K562 (cell line): ENCODE measurements at regions not wholly inside any gene's neighbourhood (a gene's known extent, or its start where the extent isn't known, plus 50 kb on each side); places are given as distances from the start of the nearest gene placed in this dataset.

ENCODE experiments used
- ATAC-seq: fragments of 200-7000 bp; cut with Tn5 transposase; 3 replicates; pipeline ENCODE4 v1.9.1; 2020; ENCODE audit warnings: moderate library complexity
- BruUV-seq: library from RNA; stranded (reverse); fragments of 400-500 nt; replicated peaks from 2 replicates; lab custom pipeline; 2021; lab: Mats Ljungman, UMichigan
- CTCF ChIA-PET: fragments of 300-600 bp; formaldehyde crosslinking; extraction: SDS; loops from one replicate; lab custom pipeline; 2021; ENCODE audit warnings: low intra/inter-chr PET ratio; lab: Yijun Ruan, JAX
- POLR2A ChIA-PET: fragments of 300-600, 350-650 bp; sonication (Branson Sonifier 250); formaldehyde crosslinking; extraction: SDS; loops from one replicate; lab custom pipeline; 2021; ENCODE audit warnings: antibody characterized with exemption, inconsistent platforms; lab: Yijun Ruan, JAX
- DNase-seq, 4 experiments: peaks; one replicate each; pipeline versions ENCODE4 v3.0.0 to v3.0.0-alpha.2; 2011 to 2018; ENCODE audit warnings: low spot score in 3 of 4, mixed read lengths in 3 of 4; ENCODE audit errors: extremely low read depth in 1 of 4
- FAIRE-seq: peaks from 2 replicates; lab custom pipeline; 2011; peaks lifted over from hg19 to GRCh38; lab: Jason Lieb, UNC
- H2AFZ ChIP-seq: 2 replicates; pipeline ENCODE4 v1.6.0; 2011; ENCODE audit warnings: low read depth, low read length, control low read depth, inconsistent platforms
- H3K27ac ChIP-seq: fragments of 200-600 bp; 3 replicates; pipeline ENCODE4 v1.8.0; 2011; ENCODE audit warnings: low read depth, mild to moderate bottlenecking, control low read depth, inconsistent platforms, low read length, moderate library complexity, mixed read lengths; ENCODE audit errors: extremely low read depth
- H3K27me3 ChIP-seq, 2 experiments: fragments of 300-600 bp in 1 of 2; 2 replicates in 1 of 2; 3 replicates in 1 of 2; pipeline versions ENCODE4 v1.6.0 to v1.8.0; 2011; ENCODE audit warnings: inconsistent platforms in 2 of 2, low read length in 2 of 2, mild to moderate bottlenecking in 1 of 2, mixed read lengths in 1 of 2, moderate library complexity in 1 of 2; ENCODE audit not compliant: control insufficient read depth in 2 of 2, insufficient read depth in 2 of 2
- H3K36me3 ChIP-seq: fragments of 300-600 bp; 3 replicates; pipeline ENCODE4 v1.8.0; 2011; ENCODE audit warnings: mild to moderate bottlenecking, low read length, inconsistent platforms; ENCODE audit not compliant: control insufficient read depth, insufficient read depth
- H3K4me1 ChIP-seq, 2 experiments: fragments of 200-600 bp in 1 of 2; replicated peaks in 1 of 2; 2 replicates in 1 of 2; 3 replicates in 1 of 2; pipeline versions ENCODE4 v1.5.1 to v1.8.0; 2011; ENCODE audit warnings: inconsistent platforms in 2 of 2, low read length in 2 of 2, mild to moderate bottlenecking in 1 of 2, mixed read lengths in 1 of 2, moderate library complexity in 1 of 2; ENCODE audit not compliant: control insufficient read depth in 2 of 2, insufficient read depth in 2 of 2
- H3K4me2 ChIP-seq: 2 replicates; pipeline ENCODE4 v1.6.1; 2011; ENCODE audit warnings: low read length, control low read depth, inconsistent platforms, mixed read lengths; ENCODE audit not compliant: insufficient read depth
- H3K4me3 ChIP-seq: fragments of 200-600 bp; sonication (generic), shearing (Covaris generic); 2 replicates; pipeline ENCODE4 v1.5.1; 2016; ENCODE audit warnings: control low read depth, inconsistent platforms
- H3K79me2 ChIP-seq: fragments of 200-600 bp; 3 replicates; pipeline ENCODE4 v1.8.0; 2011; ENCODE audit warnings: low read length, inconsistent platforms; ENCODE audit not compliant: control insufficient read depth, insufficient read depth
- H3K9ac ChIP-seq, 2 experiments: 2 replicates each; pipeline versions ENCODE4 v1.6.0 to v1.6.1; 2011; ENCODE audit warnings: low read depth in 2 of 2, low read length in 2 of 2, control low read depth in 1 of 2, inconsistent platforms in 1 of 2, mild to moderate bottlenecking in 1 of 2, mixed read lengths in 1 of 2; ENCODE audit not compliant: insufficient read depth in 1 of 2
- H3K9me1 ChIP-seq: one replicate; pipeline ENCODE4 v1.6.0; 2011; ENCODE audit warnings: inconsistent platforms, mild to moderate bottlenecking, low read length, moderate library complexity; ENCODE audit not compliant: control insufficient read depth, insufficient read depth
- H3K9me3 ChIP-seq: replicated peaks from 2 replicates; pipeline ENCODE4 v1.5.1; 2011; ENCODE audit warnings: low read depth, low read length, inconsistent platforms; ENCODE audit not compliant: control insufficient read depth, insufficient read depth
- H4K20me1 ChIP-seq: replicated peaks from 2 replicates; pipeline ENCODE4 v1.6.1; 2011; ENCODE audit warnings: low read length, inconsistent platforms, mixed read lengths; ENCODE audit not compliant: control insufficient read depth, insufficient read depth
- BRF1 ChIP-seq: IDR thresholded peaks from 3 replicates; pipeline ENCODE4 v1.6.1; 2011; ENCODE audit warnings: borderline replicate concordance, mild to moderate bottlenecking; ENCODE audit not compliant: insufficient read length; ENCODE audit errors: extremely low read depth
- CHD2 ChIP-seq: IDR thresholded peaks from 2 replicates; pipeline ENCODE4 v1.6.1; 2011; ENCODE audit warnings: low read depth, low read length
- COPS2 ChIP-seq: fragments of 450-650 bp; conservative IDR thresholded peaks from 2 replicates; pipeline ENCODE4 v1.6.1; 2016; ENCODE audit warnings: mild to moderate bottlenecking, moderate library complexity
- ESRRA ChIP-seq: fragments of 450-650 bp; IDR thresholded peaks from 2 replicates; pipeline ENCODE4 v1.6.1; 2014; ENCODE audit warnings: low read depth, mild to moderate bottlenecking, moderate library complexity, borderline replicate concordance
- FOXP1 ChIP-seq: sonication (generic); formaldehyde crosslinking; IDR thresholded peaks from 2 replicates; pipeline ENCODE4 v1.8.0; 2022; ENCODE audit warnings: mild to moderate bottlenecking, missing genetic modification reagents
- MXI1 ChIP-seq: IDR thresholded peaks from 2 replicates; pipeline ENCODE4 v1.6.1; 2011; ENCODE audit warnings: low read depth, mild to moderate bottlenecking, improper control_type of control experiment, low read length
- NFIC ChIP-seq: fragments of 450-650 bp; IDR thresholded peaks from 2 replicates; pipeline ENCODE4 v1.6.1; 2017; ENCODE audit warnings: mild to moderate bottlenecking, inconsistent platforms
- RBM22 ChIP-seq: fragments of 200-400 bp; formaldehyde crosslinking; IDR thresholded peaks from 2 replicates; pipeline ENCODE4 v1.6.1; 2018; ENCODE audit warnings: low read length, low read depth; ENCODE audit not compliant: poor library complexity, severe bottlenecking
- TGIF2 ChIP-seq: sonication (generic); formaldehyde crosslinking; IDR thresholded peaks from 2 replicates; pipeline ENCODE4 v1.8.1; 2022; ENCODE audit warnings: mild to moderate bottlenecking, missing genetic modification reagents, moderate library complexity
- ZNF175 ChIP-seq: fragments of 200-800 bp; sonication (Bioruptor generic); IDR thresholded peaks from 2 replicates; pipeline ENCODE4 v1.6.1; 2016; ENCODE audit warnings: low read depth, mild to moderate bottlenecking, missing genetic modification characterization, missing compliant biosample characterization
- WGBS: fragments of 100-300 bp; shearing (Covaris generic); methylation state at CpG from one replicate; pipeline ENCODE4 v1.1.6; 2016; ENCODE audit warnings: low coverage, mixed read lengths; ENCODE audit not compliant: insufficient coverage; ENCODE audit errors: missing lambda C conversion rate; 5-methylcytosine and 5-hydroxymethylcytosine counted together
- in situ Hi-C: fragments of 300-500 bp; cut with MboI; formaldehyde crosslinking; loops from 4 replicates; pipeline ENCODE4 v1.15.0; 2018; ENCODE audit warnings: inconsistent platforms, mixed read lengths
- intact Hi-C: fragments of 100-400 bp; cut with micrococcal nuclease; formaldehyde crosslinking; loops from 2 replicates; pipeline ENCODE4 v1.14.2; 2022
- TF ChIP-seq, protein P1 (sequence below), 2 experiments: fragments of 150-350 bp in 1 of 2; IDR thresholded peaks; 2 replicates each; pipeline ENCODE4 v1.6.1; 2012 to 2016; ENCODE audit warnings: low read depth in 2 of 2, low read length in 2 of 2, mild to moderate bottlenecking in 1 of 2, moderate library complexity in 1 of 2
- TF ChIP-seq, protein P2 (sequence below): fragments of 250-450 bp; sonication (Bioruptor Pico); IDR thresholded peaks from 2 replicates; pipeline ENCODE4 v1.8.0; 2022; ENCODE audit warnings: inconsistent platforms, mild to moderate bottlenecking, moderate library complexity, borderline replicate concordance

DNA sequence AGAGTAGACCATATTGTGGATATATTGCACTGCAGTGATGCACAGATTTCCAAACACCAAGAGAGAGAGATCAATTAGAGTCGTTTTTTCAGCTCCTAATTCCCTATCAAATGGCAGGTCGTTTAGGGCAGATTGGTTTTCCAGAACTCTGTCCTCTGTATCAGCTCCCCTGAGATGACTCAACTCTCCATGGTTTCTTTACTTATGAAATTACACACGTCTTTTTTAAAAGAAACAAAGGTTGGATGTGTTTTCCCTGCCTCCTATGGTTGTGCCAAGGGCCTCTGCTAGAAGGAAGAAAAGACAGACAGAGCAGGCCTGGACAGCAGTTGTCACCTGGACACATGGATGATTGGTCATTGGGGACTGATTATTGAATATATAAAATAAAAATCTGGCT lies 478.1 kb upstream of the NBEA start (continued):
- TF ChIP-seq COPS2, result no peak
- TF ChIP-seq NFIC, result no peak
- TF ChIP-seq TGIF2 (CRISPR knock-in tag), result no peak
- TF ChIP-seq, all 486 proteins: peak for 0

DNA sequence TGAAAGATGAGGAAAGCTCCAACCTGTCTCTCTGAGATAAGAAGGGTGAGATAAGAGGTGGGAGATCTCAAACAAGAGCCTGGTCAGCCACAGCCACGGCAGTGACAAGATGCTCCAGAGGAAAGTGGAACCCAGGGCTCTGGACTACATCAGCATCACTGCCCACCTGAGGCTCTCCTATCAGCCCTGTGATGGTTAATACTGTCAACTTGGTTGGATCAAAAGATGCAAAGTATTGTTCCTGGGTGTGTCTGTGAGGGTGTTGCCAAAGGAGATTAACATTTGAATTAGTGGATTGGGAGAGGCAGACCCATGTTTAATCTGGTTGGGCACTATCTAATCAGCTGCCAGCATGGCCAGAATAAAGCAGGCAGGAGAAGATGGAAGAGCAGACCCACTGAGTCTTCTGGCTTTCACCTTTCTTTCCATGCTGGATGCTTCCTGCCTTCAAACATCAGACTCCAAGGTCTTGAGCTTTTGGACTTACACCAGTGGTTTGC lies 476.6 kb upstream of the NBEA start:
- 11% methylated on average over 1 of the region's 1 CpG for WGBS
- Histone ChIP-seq H3K9ac (no peak overlapping the region), H3K27me3 (no peaks in the 10 kb centered on the region), H3K4me3 (no peak overlapping the region), H3K9me3 (no peaks in the 10 kb centered on the region), H3K4me1 (no peaks in the 10 kb centered on the region), H3K4me2 (no peak overlapping the region), H3K9me1 (no peaks in the 10 kb centered on the region), H3K79me2 (no peaks in the 10 kb centered on the region), H2AFZ (no peak overlapping the region), H3K27ac (no peak overlapping the region), H4K20me1 (no peaks in the 10 kb centered on the region), H3K36me3 (no peaks in the 10 kb centered on the region)
- DNase-seq, result no peak
- intact Hi-C loops, result no loop called here
- ChIA-PET CTCF (no interaction called here), POLR2A (no interaction called here)
- no peak for ATAC-seq
- FAIRE-seq, result no peak
- in situ Hi-C loops, result no loop called here
- BruUV-seq, result no TSS peak
- TF ChIP-seq RBM22, result no peak
- TF ChIP-seq, protein P1, sequence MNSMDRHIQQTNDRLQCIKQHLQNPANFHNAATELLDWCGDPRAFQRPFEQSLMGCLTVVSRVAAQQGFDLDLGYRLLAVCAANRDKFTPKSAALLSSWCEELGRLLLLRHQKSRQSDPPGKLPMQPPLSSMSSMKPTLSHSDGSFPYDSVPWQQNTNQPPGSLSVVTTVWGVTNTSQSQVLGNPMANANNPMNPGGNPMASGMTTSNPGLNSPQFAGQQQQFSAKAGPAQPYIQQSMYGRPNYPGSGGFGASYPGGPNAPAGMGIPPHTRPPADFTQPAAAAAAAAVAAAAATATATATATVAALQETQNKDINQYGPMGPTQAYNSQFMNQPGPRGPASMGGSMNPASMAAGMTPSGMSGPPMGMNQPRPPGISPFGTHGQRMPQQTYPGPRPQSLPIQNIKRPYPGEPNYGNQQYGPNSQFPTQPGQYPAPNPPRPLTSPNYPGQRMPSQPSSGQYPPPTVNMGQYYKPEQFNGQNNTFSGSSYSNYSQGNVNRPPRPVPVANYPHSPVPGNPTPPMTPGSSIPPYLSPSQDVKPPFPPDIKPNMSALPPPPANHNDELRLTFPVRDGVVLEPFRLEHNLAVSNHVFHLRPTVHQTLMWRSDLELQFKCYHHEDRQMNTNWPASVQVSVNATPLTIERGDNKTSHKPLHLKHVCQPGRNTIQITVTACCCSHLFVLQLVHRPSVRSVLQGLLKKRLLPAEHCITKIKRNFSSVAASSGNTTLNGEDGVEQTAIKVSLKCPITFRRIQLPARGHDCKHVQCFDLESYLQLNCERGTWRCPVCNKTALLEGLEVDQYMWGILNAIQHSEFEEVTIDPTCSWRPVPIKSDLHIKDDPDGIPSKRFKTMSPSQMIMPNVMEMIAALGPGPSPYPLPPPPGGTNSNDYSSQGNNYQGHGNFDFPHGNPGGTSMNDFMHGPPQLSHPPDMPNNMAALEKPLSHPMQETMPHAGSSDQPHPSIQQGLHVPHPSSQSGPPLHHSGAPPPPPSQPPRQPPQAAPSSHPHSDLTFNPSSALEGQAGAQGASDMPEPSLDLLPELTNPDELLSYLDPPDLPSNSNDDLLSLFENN (IDR thresholded peaks at IDR 0.05; ENCODE audit: low read depth in 2 of 2, low read length in 2 of 2), result no peak
- no peak for TF ChIP-seq ZNF175
- TF ChIP-seq MXI1, result no peak
- no peak for TF ChIP-seq ESRRA
- TF ChIP-seq CHD2, result no peak
- no peak for TF ChIP-seq BRF1
- TF ChIP-seq, protein P2, sequence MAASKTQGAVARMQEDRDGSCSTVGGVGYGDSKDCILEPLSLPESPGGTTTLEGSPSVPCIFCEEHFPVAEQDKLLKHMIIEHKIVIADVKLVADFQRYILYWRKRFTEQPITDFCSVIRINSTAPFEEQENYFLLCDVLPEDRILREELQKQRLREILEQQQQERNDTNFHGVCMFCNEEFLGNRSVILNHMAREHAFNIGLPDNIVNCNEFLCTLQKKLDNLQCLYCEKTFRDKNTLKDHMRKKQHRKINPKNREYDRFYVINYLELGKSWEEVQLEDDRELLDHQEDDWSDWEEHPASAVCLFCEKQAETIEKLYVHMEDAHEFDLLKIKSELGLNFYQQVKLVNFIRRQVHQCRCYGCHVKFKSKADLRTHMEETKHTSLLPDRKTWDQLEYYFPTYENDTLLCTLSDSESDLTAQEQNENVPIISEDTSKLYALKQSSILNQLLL, result no peak
- no peak for TF ChIP-seq FOXP1 (CRISPR knock-in tag)
